GM18520 (cell line): ENCODE measurements at regions not wholly inside any gene's neighbourhood (a gene's known extent, or its start where the extent isn't known, plus 50 kb on each side); places are given as distances from the start of the nearest gene placed in this dataset.
A peak's percentile ranks its signal among the peaks of the same experiment; 100 is the strongest.

Experiments used
- ATAC-seq: cut with Tn5 transposase; IDR thresholded peaks from one replicate; pipeline ENCODE4 v1.9.1; 2021; ENCODE audit not compliant: unreplicated experiment

DNA sequence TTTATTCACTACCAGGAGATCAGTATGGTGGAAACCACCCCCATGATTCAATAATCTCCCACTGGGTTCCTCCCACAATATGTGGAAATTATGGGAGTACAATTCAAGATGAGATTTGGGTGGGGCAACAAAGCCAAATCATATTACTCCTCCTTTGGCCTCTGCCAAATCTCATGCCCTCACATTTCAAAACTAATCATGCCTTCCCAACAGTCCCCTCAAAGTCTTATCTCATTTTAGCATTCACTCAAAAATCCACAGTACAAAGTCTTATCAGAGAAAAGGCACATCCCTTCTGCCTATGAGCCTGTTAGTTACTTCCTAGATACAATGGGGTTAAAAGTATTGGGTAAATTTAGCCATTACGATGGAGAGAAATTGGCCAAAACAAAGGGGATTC lies 989.5 kb upstream of the CNTNAP5 start:
- no peak for ATAC-seq

DNA sequence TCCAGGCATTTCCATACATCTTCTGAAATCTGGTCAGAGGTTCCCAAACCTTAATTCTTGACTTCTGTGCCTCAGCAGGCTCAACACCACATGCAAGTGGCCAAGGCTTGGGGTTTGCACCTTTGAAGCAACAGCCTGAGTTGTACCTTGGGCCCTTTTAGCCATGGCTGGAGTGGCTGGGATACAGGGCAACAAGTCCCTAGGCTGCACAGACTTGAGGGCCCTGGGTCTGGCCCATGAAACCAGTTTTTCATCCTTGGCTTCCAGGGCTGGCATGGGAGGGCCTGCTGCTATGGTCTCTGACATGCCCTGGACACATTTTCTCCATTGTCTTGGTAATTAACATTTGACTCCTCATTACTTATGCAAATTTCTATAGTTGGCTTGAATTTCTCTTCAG lies 988.8 kb upstream of the CNTNAP5 start:
- no peak for ATAC-seq

DNA sequence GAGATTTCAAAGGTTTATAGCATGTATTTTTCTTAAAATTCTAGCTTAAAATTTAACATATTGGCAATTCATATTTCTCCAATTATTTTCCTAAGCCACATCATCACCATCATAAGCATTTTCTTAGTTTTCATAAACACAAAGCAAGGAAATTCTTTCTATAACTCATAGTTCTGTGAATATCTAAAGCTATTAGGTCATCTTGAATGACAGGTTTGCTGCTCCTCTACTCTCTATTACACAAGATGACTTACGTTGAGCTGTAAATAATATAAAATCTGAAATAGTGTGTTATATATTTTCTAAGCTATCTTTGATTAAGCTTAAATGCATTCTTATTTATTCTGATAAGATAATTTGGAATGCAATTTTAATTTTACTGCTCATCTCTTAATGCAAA lies 984.6 kb upstream of the CNTNAP5 start:
- no peak for ATAC-seq

DNA sequence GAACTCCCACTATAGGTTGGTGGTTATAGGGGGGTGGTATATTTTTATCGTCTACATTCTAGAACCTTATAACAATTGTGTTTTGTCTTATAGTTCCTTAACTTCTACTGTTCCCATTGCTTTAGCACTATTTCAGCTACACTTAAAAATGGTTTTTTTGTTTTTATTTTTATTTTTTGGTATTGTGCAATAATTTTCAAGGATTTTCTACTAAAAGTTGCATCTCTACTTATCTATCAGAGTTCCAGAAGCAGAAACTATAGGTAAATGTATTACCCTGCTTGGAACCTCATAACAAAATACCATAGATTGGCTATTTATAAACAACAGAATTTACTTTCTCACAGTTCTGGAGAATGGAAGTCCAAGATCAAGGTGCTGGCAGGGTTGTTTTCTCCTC lies 981.6 kb upstream of the CNTNAP5 start:
- no peak for ATAC-seq

DNA sequence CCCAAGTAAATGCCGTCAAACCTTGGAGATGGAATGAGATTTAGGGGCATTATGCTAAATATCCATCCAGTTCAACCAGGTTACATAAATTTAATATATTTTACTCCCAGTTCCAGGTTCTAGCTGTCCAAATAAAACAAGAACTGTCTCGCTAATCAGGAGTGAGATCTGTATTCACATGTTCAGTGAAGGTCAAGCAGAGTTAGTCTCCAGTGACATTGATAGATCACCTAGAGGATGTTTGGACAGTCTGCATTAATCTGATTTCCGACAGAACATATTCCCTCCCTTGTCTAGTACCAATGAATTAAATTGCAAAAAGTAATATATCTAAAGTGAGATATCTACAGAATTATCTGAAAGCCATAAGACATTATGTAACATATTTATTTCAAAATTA lies 979.4 kb upstream of the CNTNAP5 start:
- no peak for ATAC-seq

DNA sequence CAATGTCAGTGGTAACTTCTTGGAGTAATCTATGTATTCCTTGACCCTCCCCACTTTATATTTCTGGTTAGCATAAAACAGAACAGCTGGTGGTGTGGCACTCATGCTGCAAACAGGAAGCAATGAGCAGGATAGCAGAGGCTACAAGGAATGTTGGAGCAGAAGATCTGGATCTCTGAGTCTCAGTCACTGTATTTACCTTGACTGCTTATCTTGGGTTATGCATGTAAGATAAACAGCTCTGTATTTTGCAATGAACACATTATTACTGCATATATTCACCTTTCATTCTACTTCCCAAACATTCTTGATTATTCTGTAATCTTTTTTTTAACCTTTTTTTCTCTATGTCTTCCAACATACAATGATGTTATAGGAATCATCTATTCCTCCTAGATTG lies 977.9 kb upstream of the CNTNAP5 start:
- no peak for ATAC-seq

DNA sequence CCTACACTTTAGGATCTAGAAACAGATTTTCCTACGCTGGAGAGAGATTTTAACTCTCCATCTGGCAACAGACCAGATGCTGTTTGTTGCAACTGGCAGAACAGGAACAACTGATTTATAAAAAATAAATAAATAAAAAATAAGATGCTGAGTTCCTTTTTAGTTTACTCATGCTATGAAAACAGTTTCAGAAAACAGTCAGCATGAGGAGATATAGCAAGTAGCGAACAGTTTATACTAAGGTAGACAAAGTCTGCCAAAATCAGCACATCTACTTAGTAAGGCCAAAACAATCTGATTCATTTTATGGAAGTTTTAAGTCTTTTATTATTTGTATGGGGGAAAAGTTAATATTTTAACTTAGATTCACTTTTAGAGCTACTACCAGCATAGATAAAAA lies 974.0 kb upstream of the CNTNAP5 start:
- no peak for ATAC-seq

DNA sequence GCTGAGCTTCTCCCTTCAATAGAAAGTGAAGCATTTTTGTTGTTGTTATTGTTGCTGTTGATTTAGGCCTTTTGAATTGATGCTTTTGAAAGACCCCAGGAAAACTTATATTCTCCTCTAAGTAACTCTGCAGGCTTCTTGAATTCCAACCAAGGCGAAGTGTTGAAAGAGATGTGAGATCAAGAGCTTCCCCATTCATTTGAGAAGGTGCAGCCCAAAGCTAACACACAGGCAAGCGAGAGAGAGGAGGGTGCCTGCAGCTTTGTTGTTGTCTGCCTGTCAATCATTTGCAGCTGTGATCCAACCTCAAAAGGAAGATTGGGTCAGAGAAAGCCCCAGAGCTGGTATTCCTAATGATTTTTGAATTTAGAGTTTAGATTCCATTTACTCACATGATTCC lies 963.6 kb upstream of the CNTNAP5 start:
- ATAC-seq, result no peak

DNA sequence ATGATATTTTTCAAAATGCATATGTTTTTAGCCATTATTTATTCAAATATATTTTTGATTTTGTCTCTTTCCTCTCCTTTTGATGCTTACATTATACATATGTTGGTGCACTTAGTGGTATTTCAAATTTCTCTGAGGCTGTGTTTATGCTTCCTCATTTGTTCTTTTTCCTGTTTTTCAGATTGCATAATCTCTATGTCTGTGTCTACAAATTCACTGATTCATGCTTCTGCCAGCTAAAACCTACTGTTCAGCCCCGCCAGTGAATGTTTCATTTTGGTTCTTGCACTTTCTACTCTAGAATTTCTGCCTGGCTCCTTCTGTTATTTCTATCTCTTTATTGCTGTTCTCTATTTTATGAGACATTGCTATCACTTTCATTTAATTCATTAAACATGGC lies 951.7 kb upstream of the CNTNAP5 start:
- ATAC-seq, result no peak

DNA sequence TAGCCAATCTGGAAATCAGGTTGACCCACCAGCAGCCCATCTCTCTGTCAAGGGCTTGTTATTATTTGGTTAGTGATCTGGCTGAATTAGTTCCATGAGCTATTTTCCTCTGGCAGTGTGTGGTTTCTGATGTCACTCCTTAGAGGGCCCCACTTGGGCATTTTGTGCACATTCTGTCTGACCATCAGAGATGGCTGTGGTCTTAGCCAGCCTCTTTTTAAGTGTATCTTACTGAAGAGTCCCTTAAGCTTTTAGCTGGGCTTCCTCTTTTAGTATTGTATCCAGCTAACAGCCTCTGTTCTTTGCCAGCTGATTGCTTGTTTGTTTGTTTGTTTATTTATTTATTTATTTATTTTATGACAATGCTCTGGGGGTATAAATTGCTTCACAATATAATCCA lies 951.1 kb upstream of the CNTNAP5 start:
- ATAC-seq, result no peak

DNA sequence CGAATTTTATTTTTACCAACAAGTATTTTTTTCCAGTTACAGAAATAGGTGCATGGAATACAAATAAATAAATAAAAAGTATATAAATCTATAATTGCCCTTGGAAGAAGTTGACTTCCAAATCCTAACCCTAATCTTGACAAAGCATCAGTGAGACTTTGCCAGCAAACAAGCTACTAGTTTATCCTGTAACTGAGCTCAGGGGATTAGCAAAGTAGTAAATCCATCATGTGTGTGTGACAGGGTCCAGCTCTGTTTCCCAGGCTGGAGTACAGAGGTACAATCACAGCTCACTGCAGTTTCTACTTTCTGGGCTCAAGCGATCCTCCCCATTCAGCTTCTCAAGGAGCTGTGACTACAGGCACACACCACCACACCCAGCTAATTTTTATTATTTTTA lies 948.0 kb upstream of the CNTNAP5 start:
- no peak for ATAC-seq

DNA sequence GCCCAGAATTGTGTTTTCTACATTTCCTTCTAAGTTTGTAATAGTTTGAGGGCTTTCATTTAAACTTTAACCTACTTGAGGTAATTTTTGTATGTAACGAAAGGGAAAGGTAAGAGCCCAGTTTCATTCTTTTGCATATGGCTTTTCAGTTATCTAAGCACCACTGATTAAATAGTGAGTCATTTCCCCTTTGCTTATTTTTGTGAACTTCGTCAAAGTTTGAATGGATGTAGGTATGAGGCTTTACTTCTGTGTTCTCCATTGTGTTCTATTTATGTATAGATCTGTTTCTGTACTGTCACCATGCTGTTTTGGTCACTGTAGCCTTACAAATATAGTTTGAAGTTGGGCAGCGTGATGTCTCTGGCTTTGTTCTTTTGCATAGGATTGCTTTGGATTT lies 944.8 kb upstream of the CNTNAP5 start:
- ATAC-seq, result peak; percentile 62

DNA sequence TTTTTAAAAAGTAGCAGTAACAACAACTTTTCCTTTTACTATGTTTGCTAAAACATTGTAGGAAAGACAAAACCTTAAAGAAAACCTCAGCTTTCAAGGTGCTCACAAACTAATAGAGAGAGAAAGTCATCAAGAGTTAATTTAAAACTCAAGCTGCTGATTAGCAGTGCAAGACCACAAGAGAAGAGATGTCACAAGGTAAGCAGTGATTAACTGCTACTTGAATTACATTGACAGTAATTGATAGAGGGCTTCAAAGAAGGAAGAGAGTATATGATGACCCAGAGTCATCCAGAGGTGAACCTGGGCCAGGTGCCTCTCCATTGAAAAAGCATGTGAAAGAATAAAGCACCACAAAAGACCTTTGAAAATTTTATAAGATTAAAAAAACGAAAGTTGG lies 939.6 kb upstream of the CNTNAP5 start:
- no peak for ATAC-seq

DNA sequence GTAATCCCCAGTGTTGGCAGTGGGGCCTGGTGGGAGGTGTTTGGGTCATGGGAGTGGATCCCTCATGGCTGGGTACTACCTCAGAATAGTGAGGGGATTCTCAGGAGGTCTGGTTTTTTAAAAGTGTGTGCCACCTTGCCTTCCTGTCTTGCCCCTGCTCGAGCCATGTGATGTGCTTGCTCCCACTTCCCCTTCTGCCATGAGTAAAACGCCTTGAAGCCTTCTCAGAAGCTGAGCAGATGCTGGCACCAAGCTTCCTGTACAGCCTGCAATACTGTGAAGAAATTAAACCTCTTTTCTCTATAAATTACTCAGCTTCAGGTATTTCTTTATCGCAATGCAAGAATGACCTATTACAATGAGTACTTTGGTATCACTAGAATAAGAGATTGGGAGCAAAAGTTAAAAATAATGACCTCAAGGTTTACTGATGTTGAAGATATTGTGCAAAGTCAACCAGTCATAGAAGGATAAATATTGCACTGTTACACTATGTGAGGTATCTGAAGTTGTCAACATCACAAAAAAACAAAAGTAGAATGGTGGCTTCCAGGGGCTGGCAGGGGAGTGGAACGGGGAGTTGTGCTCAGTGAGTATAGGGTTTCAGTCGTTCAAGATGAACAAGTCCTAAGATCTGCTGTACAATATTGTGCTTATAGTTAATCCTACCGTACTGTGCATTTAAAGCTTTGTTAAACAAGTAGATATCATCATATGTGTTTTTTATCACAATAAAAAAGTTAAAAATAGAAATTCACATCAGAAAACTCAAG lies 938.3 kb upstream of the CNTNAP5 start:
- no peak for ATAC-seq

DNA sequence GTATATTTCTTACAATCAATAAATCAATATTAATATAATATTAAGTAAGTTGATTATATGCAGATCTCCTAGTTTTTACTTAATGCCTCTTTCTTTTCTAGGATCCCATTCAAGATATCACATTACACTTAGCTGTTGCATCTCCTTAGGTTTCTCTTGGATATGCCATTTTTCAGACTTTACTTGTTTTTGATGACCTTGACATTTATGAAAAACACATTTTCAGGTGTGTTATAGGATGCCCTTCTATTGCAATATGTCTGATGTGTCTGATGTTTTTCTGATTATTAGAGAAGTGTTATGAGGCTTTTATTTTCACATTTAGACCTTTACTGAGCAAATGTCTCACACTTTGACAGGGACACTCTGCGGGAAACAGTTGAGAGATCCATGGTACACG lies 933.6 kb upstream of the CNTNAP5 start:
- ATAC-seq, result no peak

DNA sequence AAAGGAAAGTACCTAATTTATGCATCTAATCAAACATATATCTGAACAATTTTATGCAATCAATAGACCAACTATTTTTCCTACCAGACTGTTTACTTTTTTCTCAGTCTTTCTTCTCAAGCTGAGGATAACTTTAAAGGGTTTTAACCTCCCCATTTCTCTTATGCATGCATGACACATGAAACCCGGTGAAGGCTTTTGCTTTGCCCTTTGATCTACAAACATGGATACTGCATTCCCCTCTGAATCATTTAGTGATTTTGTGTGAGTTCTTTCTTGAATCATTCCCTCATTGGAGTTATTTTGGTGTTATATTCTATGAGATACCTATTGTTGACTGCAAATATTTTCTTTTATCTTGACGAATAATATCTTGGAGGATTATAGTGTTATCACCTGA lies 931.9 kb upstream of the CNTNAP5 start:
- no peak for ATAC-seq

DNA sequence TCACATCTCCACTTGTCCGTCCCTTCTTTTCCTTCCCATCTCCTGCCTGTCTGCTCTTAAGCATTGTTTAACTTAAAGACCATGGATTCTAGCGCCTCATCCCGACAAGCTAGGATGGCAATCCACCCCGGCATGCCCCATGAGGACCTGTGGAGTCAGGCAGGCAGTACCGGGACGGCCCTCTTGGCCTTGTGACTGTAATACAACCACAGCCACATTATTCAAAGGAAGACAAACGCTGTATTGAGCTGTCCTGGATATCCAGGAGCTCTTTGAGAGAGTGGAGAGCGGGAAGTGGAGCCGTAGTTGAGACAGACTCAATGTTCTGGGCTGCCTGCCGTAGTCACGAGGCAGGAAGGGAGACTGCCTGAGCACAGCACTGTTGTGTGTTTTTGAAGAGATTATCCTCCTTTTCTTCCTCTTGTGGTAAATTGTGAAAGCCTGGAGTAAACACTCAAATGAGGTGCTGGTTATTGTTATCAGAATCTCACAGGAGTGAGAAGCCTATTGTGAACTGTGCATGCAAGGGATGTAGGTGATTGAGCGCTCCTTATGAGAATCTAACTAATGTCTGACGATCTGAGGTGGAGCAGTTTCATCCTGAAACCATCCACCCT lies 929.8 kb upstream of the CNTNAP5 start:
- no peak for ATAC-seq

DNA sequence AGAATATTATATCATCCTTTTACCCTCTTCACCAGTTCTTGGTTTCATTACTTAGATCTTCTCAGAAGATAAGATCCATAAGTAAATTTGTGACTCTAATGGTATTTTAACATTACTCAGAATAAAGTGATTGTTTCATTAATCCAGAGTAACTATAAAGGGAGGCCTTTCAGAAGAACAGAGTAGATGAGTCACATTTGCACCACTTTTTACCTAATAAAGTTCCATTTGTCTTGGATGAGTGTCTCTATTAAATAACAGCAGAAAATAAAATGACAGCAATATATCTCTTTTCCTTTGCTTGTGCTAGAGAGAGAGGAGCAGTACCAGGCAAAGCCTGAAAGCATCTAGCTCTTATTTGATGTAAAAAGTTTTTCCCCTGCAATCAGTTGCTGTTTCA lies 926.5 kb upstream of the CNTNAP5 start:
- ATAC-seq, result no peak

DNA sequence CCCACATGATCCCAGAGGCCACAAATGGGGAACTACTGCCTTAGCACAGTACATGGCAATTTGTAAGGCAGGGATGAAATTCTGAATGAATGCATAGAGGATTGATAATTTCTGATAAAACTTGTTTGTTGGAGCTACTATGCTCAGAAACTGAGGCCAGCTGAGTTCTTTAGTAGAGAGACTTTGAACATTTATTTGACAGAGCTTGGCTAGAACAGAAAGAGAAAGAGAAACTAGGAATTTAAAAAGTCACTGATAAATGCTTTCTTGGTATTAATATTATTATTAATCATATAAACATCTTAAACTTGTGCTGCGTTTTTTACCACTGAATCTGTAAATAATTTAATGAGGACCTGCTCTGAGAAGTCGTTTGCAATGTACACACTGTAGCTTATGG lies 923.7 kb upstream of the CNTNAP5 start:
- no peak for ATAC-seq

DNA sequence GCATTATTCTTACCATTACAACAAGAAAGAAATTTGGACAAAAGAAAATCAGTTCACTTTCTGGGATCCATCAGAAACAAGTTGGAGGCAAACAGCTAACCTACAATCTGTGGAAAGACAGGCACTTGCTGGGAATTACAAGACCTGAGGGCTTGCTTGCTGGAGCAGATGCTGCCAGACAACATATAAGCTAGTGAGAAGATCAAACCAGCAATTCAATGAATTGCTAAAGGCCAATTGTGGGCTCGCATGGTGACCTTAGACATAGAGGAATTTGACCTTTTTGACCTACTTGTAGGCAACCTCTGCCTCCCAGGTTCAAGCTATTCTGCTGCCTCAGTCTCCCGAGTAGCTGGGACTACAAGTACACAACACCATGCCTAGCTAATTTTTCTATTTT lies 921.2 kb upstream of the CNTNAP5 start:
- ATAC-seq, result no peak

DNA sequence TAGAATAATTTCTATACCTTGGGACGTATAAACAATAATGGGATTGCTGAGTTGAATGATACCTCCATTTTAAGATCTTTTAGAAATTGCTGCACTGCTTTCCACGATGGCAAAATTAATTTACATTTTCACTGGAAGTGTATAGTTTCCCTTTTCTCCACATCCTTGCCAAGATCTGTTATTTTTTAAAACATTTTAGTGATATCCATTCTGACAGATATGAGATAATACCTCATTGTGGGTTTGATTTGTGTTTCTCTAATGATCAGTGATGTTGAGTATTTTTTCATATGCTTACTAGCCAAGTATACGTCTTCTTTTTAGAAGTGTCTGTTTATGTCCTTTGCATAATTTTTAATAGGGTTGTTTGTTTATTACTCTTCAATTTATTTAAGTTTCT lies 908.5 kb upstream of the CNTNAP5 start:
- no peak for ATAC-seq

DNA sequence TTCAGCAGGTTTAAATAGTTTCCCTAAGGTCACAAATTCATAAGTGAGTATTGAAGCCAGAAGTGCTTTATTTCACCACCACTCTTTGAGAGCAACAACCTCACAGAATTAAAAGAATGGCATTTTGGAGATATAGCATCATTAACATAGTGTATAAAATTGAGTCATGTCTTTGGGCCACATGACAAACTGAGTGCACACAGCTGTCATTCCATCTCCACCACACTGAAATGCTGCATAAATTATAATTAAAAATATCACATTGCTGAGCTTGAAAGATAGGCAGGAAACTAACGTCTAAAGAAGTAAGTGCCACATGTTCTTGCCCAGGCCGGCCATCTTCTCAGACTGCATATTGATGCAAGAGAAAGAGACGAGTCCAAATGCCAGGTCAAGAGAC lies 897.9 kb upstream of the CNTNAP5 start:
- no peak for ATAC-seq

DNA sequence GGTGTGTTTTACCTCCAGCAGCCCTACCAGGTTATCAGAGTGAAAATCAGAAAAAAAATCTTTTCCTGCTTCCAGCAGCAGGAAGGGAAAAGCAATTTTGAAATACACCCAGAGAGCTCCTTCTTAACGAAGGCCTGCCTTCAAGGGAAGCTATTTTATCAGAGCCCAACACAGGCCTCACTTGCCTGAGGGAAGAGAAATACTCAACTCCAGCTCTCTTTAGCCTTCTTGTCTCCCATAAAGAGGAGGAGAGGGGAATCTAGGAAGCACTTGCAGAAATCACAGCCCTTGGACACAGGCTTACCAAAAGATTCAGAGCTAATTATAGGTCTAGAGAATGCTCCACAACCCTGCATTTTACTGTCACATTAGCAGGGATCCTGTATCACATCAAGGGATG lies 896.1 kb upstream of the CNTNAP5 start:
- ATAC-seq, result no peak
